CD4-positive, CD25-positive, alpha-beta regulatory T cell (primary cell): ENCODE measurements at regions not wholly inside any gene's neighbourhood (a gene's known extent, or its start where the extent isn't known, plus 50 kb on each side); places are given as distances from the start of the nearest gene placed in this dataset.

ENCODE experiments used
- ATAC-seq, 2 donors: fragments of 150-1000 bp; cut with Tn5 transposase; one replicate each; pipeline ENCODE4 v1.10.0; 2021; ENCODE audit warnings: low read depth in 2 of 2, moderate number of reproducible peaks in 2 of 2, moderate library complexity in 1 of 2
- DNase-seq, 3 donors: peaks; one replicate each; pipeline versions ENCODE4 v3.0.0 to v3.0.0-alpha.2; 2012 to 2022; ENCODE audit warnings: mixed read lengths in 1 of 3
- H3K27ac ChIP-seq: one replicate; pipeline ENCODE4 v1.7.0; 2013; ENCODE audit warnings: mild to moderate bottlenecking, low read length; ENCODE audit not compliant: insufficient read depth, poor library complexity, severe bottlenecking
- H3K27me3 ChIP-seq: one replicate; pipeline ENCODE4 v1.7.0; 2013; ENCODE audit warnings: low read length; ENCODE audit not compliant: control insufficient read depth, insufficient read depth
- H3K36me3 ChIP-seq: one replicate; pipeline ENCODE4 v1.7.0; 2013; ENCODE audit warnings: mild to moderate bottlenecking, low read length, moderate library complexity; ENCODE audit not compliant: control insufficient read depth, insufficient read depth
- H3K4me1 ChIP-seq: 2 replicates; pipeline ENCODE4 v1.7.0; 2013; ENCODE audit warnings: mild to moderate bottlenecking, low read length; ENCODE audit not compliant: insufficient read depth, control insufficient read depth, poor library complexity, severe bottlenecking
- H3K4me3 ChIP-seq: one replicate; pipeline ENCODE4 v1.7.0; 2013; ENCODE audit warnings: low read depth, mild to moderate bottlenecking, low read length, moderate library complexity
- H3K9me3 ChIP-seq, 2 experiments: 1 replicate in 1 of 2; 2 replicates in 1 of 2; pipeline ENCODE4 v1.7.0; 2013; ENCODE audit warnings: low read length in 2 of 2, mild to moderate bottlenecking in 1 of 2, moderate library complexity in 1 of 2; ENCODE audit not compliant: control insufficient read depth in 2 of 2
- H3K27ac Mint-ChIP-seq, 3 donors: one replicate each; pipeline ENCODE4 v1.8.0; 2020 to 2022; ENCODE audit warnings: mild to moderate bottlenecking in 3 of 3, mixed read lengths in 3 of 3, moderate library complexity in 2 of 3
- H3K27me3 Mint-ChIP-seq: one replicate; pipeline ENCODE4 v1.8.0; 2022; ENCODE audit warnings: mild to moderate bottlenecking, mixed read lengths
- H3K36me3 Mint-ChIP-seq: one replicate; pipeline ENCODE4 v1.8.0; 2020; ENCODE audit warnings: mixed read lengths
- H3K4me1 Mint-ChIP-seq, 4 donors: one replicate each; pipeline ENCODE4 v1.8.0; 2020 to 2022; ENCODE audit warnings: mixed read lengths in 4 of 4, mild to moderate bottlenecking in 1 of 4
- H3K4me3 Mint-ChIP-seq, 4 donors: one replicate each; pipeline ENCODE4 v1.8.0; 2020 to 2022; ENCODE audit warnings: mild to moderate bottlenecking in 4 of 4, mixed read lengths in 4 of 4, moderate library complexity in 3 of 4
- H3K9me3 Mint-ChIP-seq, 7 donors: one replicate each; pipeline ENCODE4 v1.8.0; 2020 to 2022; ENCODE audit warnings: mixed read lengths in 7 of 7, mild to moderate bottlenecking in 3 of 7, moderate library complexity in 2 of 7

DNA sequence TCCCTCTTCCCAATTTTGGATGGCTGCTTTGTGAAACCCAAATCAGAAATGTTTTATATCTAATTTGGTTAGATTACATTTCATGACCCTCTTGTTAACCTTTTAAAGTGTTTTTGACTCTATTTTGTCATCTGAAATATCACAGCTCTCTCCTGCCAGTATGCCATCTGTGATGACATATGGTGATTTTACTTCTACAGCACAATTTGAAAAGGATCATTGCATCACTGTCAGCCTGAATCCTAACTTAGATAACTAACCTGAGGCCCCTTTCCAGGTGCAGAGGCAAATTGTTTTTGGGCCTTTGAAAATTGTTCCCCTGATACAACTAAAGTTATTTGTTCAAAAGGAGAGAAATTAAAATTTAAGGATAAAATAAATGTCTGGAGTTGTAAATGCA is 1023.4 kb upstream of the LRRTM1 start:
- no peak overlapping the region for H3K27ac ChIP-seq
- Mint-ChIP-seq H3K36me3 (no peaks in the 10 kb centered on the region), H3K27me3 (no peaks in the 10 kb centered on the region), H3K4me1 (no peaks in the 10 kb centered on the region), H3K4me3 (no peak overlapping the region), H3K27ac (no peak overlapping the region), H3K9me3 (peaks cover 0 to 35% (median 6%) of the 10 kb centered on the region in 7 donors)
- ATAC-seq (no peak), DNase-seq (no peak)
- H3K4me3 ChIP-seq: no peak overlapping the region
- peaks cover 2 to 15% of the 10 kb centered on the region in 2 experiments for H3K9me3 ChIP-seq
- H3K27me3 ChIP-seq: no peaks in the 10 kb centered on the region
- no peaks in the 10 kb centered on the region for H3K36me3 ChIP-seq
- H3K4me1 ChIP-seq: no peaks in the 10 kb centered on the region

DNA sequence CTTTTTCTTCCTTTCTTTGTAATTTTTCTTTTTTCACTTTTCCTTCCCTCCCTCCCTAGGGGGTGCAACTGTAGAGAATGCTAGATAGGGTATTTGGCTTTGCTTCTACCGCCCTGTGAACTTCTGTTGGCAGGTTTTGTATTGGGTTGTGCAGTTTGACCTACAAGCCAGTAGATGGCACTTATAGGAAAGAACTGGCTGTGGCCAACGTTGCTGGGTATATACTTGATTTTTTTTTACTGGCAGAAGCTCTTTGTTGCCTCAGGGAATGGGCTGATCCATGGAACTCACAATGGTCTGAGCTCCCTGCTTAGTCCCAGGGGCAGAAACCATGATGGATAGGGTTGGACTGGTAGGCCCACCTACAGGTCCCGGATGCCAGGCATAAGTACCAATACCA is 1019.5 kb upstream of the LRRTM1 start:
- Histone ChIP-seq H3K27me3 (no peaks in the 10 kb centered on the region), H3K9me3 (peaks cover 2 to 17% of the 10 kb centered on the region in 2 experiments), H3K4me1 (no peaks in the 10 kb centered on the region), H3K36me3 (no peaks in the 10 kb centered on the region), H3K27ac (no peak overlapping the region), H3K4me3 (no peak overlapping the region)
- DNase-seq (no peak), ATAC-seq (no peak)
- peaks cover 4 to 37% (median 5%) of the 10 kb centered on the region in 7 donors for H3K9me3 Mint-ChIP-seq
- no peaks in the 10 kb centered on the region for H3K27me3 Mint-ChIP-seq
- no peak overlapping the region for H3K4me3 Mint-ChIP-seq
- H3K4me1 Mint-ChIP-seq: no peaks in the 10 kb centered on the region
- H3K27ac Mint-ChIP-seq: no peak overlapping the region
- H3K36me3 Mint-ChIP-seq: no peaks in the 10 kb centered on the region

DNA sequence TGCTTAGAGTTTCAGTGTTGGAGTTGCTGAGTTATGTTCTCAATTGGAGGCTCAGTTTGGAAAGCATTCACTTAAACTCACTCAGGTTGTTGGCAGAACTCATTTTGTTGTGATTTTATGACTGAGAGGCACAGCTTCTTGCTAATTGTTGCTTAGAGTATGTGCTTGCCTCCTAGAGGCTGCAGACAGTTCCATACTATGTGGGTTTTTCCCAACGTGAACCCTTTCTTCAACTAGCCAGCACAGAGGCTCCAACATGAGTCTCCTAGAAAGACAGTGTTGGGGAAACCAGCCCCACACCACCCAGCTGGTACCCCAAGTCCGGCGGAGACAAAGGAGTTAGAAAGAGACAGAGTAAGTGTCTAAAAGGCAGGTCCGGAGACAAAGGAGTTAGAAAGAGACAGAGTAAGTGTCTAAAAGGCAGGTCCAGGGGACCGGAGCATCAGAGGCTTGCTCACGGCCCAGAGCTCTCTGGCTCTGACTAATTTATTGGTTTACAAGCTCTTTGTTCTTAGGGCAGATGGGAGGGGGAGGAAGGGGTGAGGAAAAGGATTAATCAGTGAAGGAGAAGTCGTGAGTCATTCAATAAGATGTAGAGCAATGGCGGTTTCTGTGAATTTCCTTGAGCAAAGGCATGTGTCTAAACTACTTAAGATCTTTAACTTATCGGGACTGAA is 999.7 kb upstream of the LRRTM1 start:
- Mint-ChIP-seq H3K27ac (no peak overlapping the region), H3K4me1 (no peaks in the 10 kb centered on the region), H3K9me3 (peaks cover 0 to 37% (median 5%) of the 10 kb centered on the region in 7 donors), H3K36me3 (no peaks in the 10 kb centered on the region), H3K27me3 (no peaks in the 10 kb centered on the region), H3K4me3 (no peak overlapping the region)
- Histone ChIP-seq H3K9me3 (peaks cover 7 to 9% of the 10 kb centered on the region in 2 experiments), H3K4me3 (no peak overlapping the region), H3K36me3 (no peaks in the 10 kb centered on the region), H3K27me3 (no peaks in the 10 kb centered on the region), H3K27ac (no peak overlapping the region), H3K4me1 (no peaks in the 10 kb centered on the region)
- no peak for ATAC-seq
- DNase-seq: no peak

DNA sequence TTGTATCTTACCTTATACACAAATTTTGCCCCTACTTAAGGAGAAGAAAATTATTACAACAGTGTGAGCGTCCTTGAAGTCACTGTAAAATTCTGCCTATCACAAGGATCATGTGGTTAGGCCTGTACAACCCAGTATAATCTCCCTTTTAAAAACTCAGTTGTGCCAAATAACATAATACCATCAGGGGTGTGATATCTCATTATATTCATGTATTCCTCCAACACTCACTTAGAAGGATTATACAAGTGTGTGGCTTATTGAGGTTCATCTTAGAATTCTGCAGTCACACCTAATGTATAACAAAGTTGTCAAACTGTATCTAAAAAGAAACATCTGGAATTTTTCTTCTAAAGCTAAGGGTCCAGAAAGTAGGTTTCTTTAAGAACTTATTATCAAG is 998.8 kb upstream of the LRRTM1 start:
- no peaks in the 10 kb centered on the region for H3K4me1 Mint-ChIP-seq
- H3K4me1 ChIP-seq: no peaks in the 10 kb centered on the region
- H3K9me3 ChIP-seq: peaks cover 7 to 9% of the 10 kb centered on the region in 2 experiments
- no peak overlapping the region for H3K27ac Mint-ChIP-seq
- DNase-seq (no peak), ATAC-seq (no peak)
- no peaks in the 10 kb centered on the region for H3K27me3 ChIP-seq
- no peak overlapping the region for H3K4me3 Mint-ChIP-seq
- H3K27ac ChIP-seq: no peak overlapping the region
- H3K27me3 Mint-ChIP-seq: no peaks in the 10 kb centered on the region
- no peaks in the 10 kb centered on the region for H3K36me3 ChIP-seq
- H3K36me3 Mint-ChIP-seq: no peaks in the 10 kb centered on the region
- H3K4me3 ChIP-seq: no peak overlapping the region
- peaks cover 0 to 39% (median 3%) of the 10 kb centered on the region in 7 donors for H3K9me3 Mint-ChIP-seq

DNA sequence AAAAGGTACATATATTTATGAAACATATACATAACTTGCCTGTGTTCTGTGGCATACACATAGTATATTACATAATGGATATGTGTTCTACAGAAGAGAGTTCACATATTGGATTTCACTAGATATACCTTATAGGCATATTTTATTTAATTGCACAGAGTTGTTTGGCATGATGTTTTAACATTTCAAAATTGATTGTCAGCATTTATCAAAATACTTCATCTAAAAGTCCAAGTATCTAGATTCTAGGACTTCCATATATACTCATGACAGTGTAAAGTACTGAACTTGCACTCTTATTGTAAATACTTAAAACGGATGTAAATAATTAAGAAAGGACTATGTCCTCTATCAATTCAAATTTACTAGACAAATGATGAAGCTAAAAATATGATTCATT is 995.3 kb upstream of the LRRTM1 start:
- Mint-ChIP-seq H3K36me3 (no peaks in the 10 kb centered on the region), H3K4me1 (no peaks in the 10 kb centered on the region), H3K27ac (no peak overlapping the region), H3K9me3 (peaks cover 1 to 38% (median 5%) of the 10 kb centered on the region in 7 donors), H3K4me3 (no peak overlapping the region), H3K27me3 (no peaks in the 10 kb centered on the region)
- no peak for DNase-seq
- Histone ChIP-seq H3K27ac (no peak overlapping the region), H3K27me3 (no peaks in the 10 kb centered on the region), H3K36me3 (no peaks in the 10 kb centered on the region), H3K4me3 (no peak overlapping the region), H3K9me3 (peaks cover 0 to 16% of the 10 kb centered on the region in 2 experiments), H3K4me1 (no peaks in the 10 kb centered on the region)
- no peak for ATAC-seq

DNA sequence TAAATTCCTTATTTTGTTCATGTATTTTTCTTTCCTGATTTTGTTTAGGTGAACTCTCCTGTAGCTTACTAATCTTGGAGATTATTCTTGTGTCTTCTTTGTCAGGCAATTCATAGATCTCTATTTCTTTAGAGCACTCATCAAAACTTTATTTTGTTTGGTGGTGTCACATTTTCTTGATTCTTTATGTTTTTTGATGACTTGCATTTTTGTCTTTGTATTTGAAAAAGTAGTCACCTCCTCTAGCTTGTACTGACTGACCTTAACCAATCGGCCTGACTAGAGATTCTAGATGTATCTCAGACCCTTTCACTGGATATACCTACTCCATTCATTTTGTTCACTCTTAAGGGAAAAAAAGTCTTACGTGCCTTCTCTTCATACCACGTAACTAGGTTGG is 986.3 kb upstream of the LRRTM1 start:
- Mint-ChIP-seq H3K27ac (no peak overlapping the region), H3K9me3 (peaks cover 0 to 23% (median 8%) of the 10 kb centered on the region in 7 donors), H3K4me1 (no peaks in the 10 kb centered on the region), H3K27me3 (no peaks in the 10 kb centered on the region), H3K4me3 (no peak overlapping the region), H3K36me3 (no peaks in the 10 kb centered on the region)
- H3K36me3 ChIP-seq: no peaks in the 10 kb centered on the region
- peaks cover 0 to 6% of the 10 kb centered on the region in 2 experiments for H3K9me3 ChIP-seq
- DNase-seq (no peak), ATAC-seq (no peak)
- no peaks in the 10 kb centered on the region for H3K4me1 ChIP-seq
- H3K4me3 ChIP-seq: no peak overlapping the region
- H3K27me3 ChIP-seq: no peaks in the 10 kb centered on the region
- no peak overlapping the region for H3K27ac ChIP-seq

DNA sequence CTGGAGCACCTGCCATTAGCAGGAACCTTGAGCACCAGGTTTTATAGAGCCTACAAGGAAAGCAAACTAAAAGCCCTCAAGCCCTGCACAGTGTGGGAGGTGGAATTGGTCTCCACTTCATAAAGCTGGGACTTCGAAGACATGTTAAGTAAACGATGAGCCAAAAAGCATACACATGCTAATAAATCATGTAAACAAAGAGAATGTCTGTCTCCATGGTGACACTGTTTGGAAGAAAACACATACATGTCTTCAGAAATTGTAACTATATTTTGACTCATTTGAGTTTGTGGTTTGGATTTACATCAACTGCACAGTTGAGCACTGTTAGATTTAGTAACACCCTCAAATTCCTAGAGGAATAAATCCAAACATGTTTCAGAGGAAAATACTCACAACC is 978.5 kb upstream of the LRRTM1 start:
- Histone ChIP-seq H3K36me3 (no peaks in the 10 kb centered on the region), H3K27ac (no peak overlapping the region), H3K4me3 (no peak overlapping the region), H3K9me3 (peaks cover 0 to 3% of the 10 kb centered on the region in 2 experiments), H3K27me3 (no peaks in the 10 kb centered on the region), H3K4me1 (no peaks in the 10 kb centered on the region)
- DNase-seq (no peak), ATAC-seq (no peak)
- H3K27me3 Mint-ChIP-seq: no peaks in the 10 kb centered on the region
- H3K36me3 Mint-ChIP-seq: no peaks in the 10 kb centered on the region
- H3K4me3 Mint-ChIP-seq: no peak overlapping the region
- H3K4me1 Mint-ChIP-seq: no peaks in the 10 kb centered on the region
- no peak overlapping the region for H3K27ac Mint-ChIP-seq
- H3K9me3 Mint-ChIP-seq: peaks cover 0 to 30% (median 3%) of the 10 kb centered on the region in 7 donors

DNA sequence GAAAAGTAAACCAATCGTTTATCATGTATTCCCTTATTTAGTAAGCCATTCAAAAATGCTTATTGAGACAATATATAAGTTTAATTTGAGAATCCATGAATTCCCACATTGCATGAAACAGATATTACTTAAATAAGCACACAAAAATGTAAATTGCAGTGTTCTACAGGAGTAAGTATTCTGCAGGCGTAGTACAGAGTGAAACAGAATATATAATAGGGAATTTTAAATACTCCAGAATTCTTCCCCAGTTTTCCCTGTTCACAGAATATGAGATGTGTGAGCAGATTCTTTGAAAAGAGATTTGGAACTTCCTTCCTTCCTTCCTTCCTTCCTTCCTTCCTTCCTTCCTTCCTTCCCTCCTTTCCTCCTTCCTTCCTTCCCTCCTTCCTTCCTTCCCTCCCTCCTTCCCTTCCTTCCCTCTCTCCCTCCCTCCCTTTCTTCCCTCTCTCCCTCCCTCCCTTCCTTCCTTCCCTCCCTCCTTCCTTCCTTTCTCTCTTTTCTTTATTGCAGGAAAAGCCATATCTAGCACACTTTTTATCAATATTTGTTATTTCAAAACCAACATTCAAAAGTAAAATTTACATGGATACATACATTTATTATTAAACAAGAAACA is 977.7 kb upstream of the LRRTM1 start:
- H3K9me3 Mint-ChIP-seq: peaks cover 0 to 24% (median 3%) of the 10 kb centered on the region in 7 donors
- ATAC-seq (no peak), DNase-seq (no peak)
- no peaks in the 10 kb centered on the region for H3K4me1 Mint-ChIP-seq
- Histone ChIP-seq H3K4me1 (no peaks in the 10 kb centered on the region), H3K4me3 (no peak overlapping the region), H3K27ac (no peak overlapping the region), H3K27me3 (no peaks in the 10 kb centered on the region), H3K36me3 (no peaks in the 10 kb centered on the region), H3K9me3 (peaks cover 0 to 3% of the 10 kb centered on the region in 2 experiments)
- H3K27ac Mint-ChIP-seq: no peak overlapping the region
- H3K36me3 Mint-ChIP-seq: no peaks in the 10 kb centered on the region
- no peak overlapping the region for H3K4me3 Mint-ChIP-seq
- no peaks in the 10 kb centered on the region for H3K27me3 Mint-ChIP-seq
